ENCODE measurements at regions not wholly inside any gene's neighbourhood (a gene's known extent, or its start where the extent isn't known, plus 50 kb on each side); places are given as distances from the start of the nearest gene placed in this dataset.

GRCh38 chr3:134742202-134742601, 52.9 kb upstream of the EPHB1 start:
- Histone ChIP-seq H3K4me1 (ENCODE audit: control insufficient read depth, insufficient read depth, low read length) (no peaks in the 10 kb centered on the region), H3K27ac (ENCODE audit: low read length) (no peak overlapping the region), H3K36me3 (ENCODE audit: control insufficient read depth, insufficient read depth, low read length) (no peaks in the 10 kb centered on the region), H3K27me3 (ENCODE audit: control insufficient read depth, insufficient read depth, low read length) (no peaks in the 10 kb centered on the region), H3K4me3 (ENCODE audit: low read length) (no peak overlapping the region), H3K9me3 (ENCODE audit: control insufficient read depth, insufficient read depth, low read length) (no peaks in the 10 kb centered on the region)
- Mint-ChIP-seq H3K9me3 (no peaks in the 10 kb centered on the region), H3K27me3 (ENCODE audit: low read depth in 2 of 2) (no peaks in the 10 kb centered on the region), H3K36me3 (no peaks in the 10 kb centered on the region), H3K27ac (no peak overlapping the region), H3K4me3 (no peak overlapping the region), H3K4me1 (no peaks in the 10 kb centered on the region)
- peak in 1 of 3 donors; percentile 33 for ATAC-seq
- WGBS (ENCODE audit: insufficient coverage): 63% methylated on average over 1 of the region's 1 CpG
- intact Hi-C loops (cut with micrococcal nuclease): no loop called here
- TF ChIP-seq CTCF (IDR thresholded peaks at IDR 0.05): no peak
- no peak for DNase-seq

- DNase-seq (no peak), ATAC-seq (no peak)
- WGBS (ENCODE audit: insufficient coverage): 78% methylated on average over 1 of the region's 1 CpG
- intact Hi-C loops (cut with micrococcal nuclease): no loop called here
- Mint-ChIP-seq H3K36me3 (no peaks in the 10 kb centered on the region), H3K27ac (no peak overlapping the region), H3K4me1 (no peaks in the 10 kb centered on the region), H3K9me3 (no peaks in the 10 kb centered on the region), H3K4me3 (no peak overlapping the region), H3K27me3 (ENCODE audit: low read depth in 2 of 2) (no peaks in the 10 kb centered on the region)
- no peaks in the 10 kb centered on the region for H3K4me1 ChIP-seq (ENCODE audit: control insufficient read depth, insufficient read depth, low read length)
- no peaks in the 10 kb centered on the region for H3K9me3 ChIP-seq (ENCODE audit: control insufficient read depth, insufficient read depth, low read length)
- TF ChIP-seq CTCF (IDR thresholded peaks at IDR 0.05): no peak
- no peaks in the 10 kb centered on the region for H3K27me3 ChIP-seq (ENCODE audit: control insufficient read depth, insufficient read depth, low read length)
- H3K4me3 ChIP-seq (ENCODE audit: low read length): no peak overlapping the region
- no peak overlapping the region for H3K27ac ChIP-seq (ENCODE audit: low read length)
- no peaks in the 10 kb centered on the region for H3K36me3 ChIP-seq (ENCODE audit: control insufficient read depth, insufficient read depth, low read length)
Observed at GRCh38 chr3:134743006-134743405, 52.1 kb upstream of the EPHB1 start.
